ENCODE measurements at regions not wholly inside any gene's neighbourhood (a gene's known extent, or its start where the extent isn't known, plus 50 kb on each side); places are given as distances from the start of the nearest gene placed in this dataset.

DNA sequence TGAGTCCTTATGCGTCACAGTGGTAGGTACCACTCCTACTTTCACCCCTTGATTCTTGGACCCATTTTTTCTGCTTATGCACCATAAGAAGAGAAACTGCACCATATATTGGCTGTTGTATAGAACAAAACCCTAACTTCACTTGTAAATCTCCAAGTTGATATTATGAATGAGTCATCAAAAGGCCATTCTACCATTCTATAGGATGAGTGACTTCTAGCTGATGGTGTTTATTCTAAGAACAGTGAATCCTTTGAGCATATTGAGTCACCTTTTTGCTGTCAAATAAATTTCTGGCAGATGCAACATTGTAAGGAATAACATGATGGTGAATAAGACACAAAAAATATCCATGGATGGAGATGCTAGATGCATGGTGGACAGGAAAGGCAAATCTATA is 57.7 kb downstream of the POLR1D start:
- ChIA-PET RAD21 (ENCODE audit: unreplicated experiment) (no interaction called here), CTCF (no interaction called here), POLR2A (no interaction called here), SMC1A (ENCODE audit: uncharacterized antibody, unreplicated experiment) (no interaction called here)
- no peak for FAIRE-seq
- no peak overlapping the region for H3K4me2 ChIP-seq (ENCODE audit: control insufficient read depth, insufficient read depth)
- no peaks in the 10 kb centered on the region for H3K36me3 ChIP-seq (ENCODE audit: control insufficient read depth in 2 of 2, insufficient read depth in 2 of 2, low read length in 1 of 2)
- H3K27ac ChIP-seq (ENCODE audit: control insufficient read depth, insufficient read depth): no peak overlapping the region
- no peaks in the 10 kb centered on the region for H3K4me1 ChIP-seq (ENCODE audit: control insufficient read depth, insufficient read depth, low read length)
- H3K27me3 ChIP-seq (replicated peaks in 1 of 2; ENCODE audit: control insufficient read depth in 2 of 2, insufficient read depth in 2 of 2, low read length in 1 of 2): no peaks in the 10 kb centered on the region
- no peak overlapping the region for H3K4me3 ChIP-seq
- in situ Hi-C loops (cut with MboI): no loop called here
- no TSS peak for BruUV-seq (replicated peaks)
- intact Hi-C loops (cut with micrococcal nuclease; ENCODE audit: unreplicated experiment): no loop called here
- H3K9ac ChIP-seq (ENCODE audit: control insufficient read depth, insufficient read depth, low read length): no peak overlapping the region
- no peaks in the 10 kb centered on the region for H3K9me3 ChIP-seq (replicated peaks; ENCODE audit: control insufficient read depth, insufficient read depth, low read length)
- TF ChIP-seq TARDBP (IDR thresholded peaks at IDR 0.05; ENCODE audit: borderline replicate concordance) (no peak), SIX5 (IDR thresholded peaks at IDR 0.05; ENCODE audit: low read depth, low read length, severe bottlenecking) (no peak), MTA2 (IDR thresholded peaks at IDR 0.05; ENCODE audit: low read depth) (no peak), BCL11A (IDR thresholded peaks at IDR 0.05; ENCODE audit: low read depth, low read length) (no peak), NFXL1 (IDR thresholded peaks at IDR 0.05; ENCODE audit: borderline replicate concordance) (no peak), JUNB (IDR thresholded peaks at IDR 0.05) (no peak), YBX1 (IDR thresholded peaks at IDR 0.05) (no peak), CBFB (IDR thresholded peaks at IDR 0.05; ENCODE audit: low read depth) (no peak), TCF7 (IDR thresholded peaks at IDR 0.05; ENCODE audit: borderline replicate concordance) (no peak), CREB1 (IDR thresholded peaks at IDR 0.05; ENCODE audit: low read depth) (no peak), FOS (IDR thresholded peaks at IDR 0.05; ENCODE audit: borderline replicate concordance, extremely low read depth, insufficient read length) (no peak), RUNX3 (IDR thresholded peaks at IDR 0.05; ENCODE audit: low read length) (no peak), POLR2AphosphoS2 (IDR thresholded peaks at IDR 0.05; ENCODE audit: low read depth, low read length) (no peak), NRF1 (conservative IDR thresholded peaks at IDR 0.05; ENCODE audit: low read depth, low read length) (no peak), PAX5 (IDR thresholded peaks at IDR 0.05; ENCODE audit: borderline replicate concordance, low read depth, low read length) (no peak)
- TF ChIP-seq, protein P1, sequence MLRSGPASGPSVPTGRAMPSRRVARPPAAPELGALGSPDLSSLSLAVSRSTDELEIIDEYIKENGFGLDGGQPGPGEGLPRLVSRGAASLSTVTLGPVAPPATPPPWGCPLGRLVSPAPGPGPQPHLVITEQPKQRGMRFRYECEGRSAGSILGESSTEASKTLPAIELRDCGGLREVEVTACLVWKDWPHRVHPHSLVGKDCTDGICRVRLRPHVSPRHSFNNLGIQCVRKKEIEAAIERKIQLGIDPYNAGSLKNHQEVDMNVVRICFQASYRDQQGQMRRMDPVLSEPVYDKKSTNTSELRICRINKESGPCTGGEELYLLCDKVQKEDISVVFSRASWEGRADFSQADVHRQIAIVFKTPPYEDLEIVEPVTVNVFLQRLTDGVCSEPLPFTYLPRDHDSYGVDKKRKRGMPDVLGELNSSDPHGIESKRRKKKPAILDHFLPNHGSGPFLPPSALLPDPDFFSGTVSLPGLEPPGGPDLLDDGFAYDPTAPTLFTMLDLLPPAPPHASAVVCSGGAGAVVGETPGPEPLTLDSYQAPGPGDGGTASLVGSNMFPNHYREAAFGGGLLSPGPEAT (IDR thresholded peaks at IDR 0.05; ENCODE audit: low read depth): no peak
- TF ChIP-seq, protein P2, sequence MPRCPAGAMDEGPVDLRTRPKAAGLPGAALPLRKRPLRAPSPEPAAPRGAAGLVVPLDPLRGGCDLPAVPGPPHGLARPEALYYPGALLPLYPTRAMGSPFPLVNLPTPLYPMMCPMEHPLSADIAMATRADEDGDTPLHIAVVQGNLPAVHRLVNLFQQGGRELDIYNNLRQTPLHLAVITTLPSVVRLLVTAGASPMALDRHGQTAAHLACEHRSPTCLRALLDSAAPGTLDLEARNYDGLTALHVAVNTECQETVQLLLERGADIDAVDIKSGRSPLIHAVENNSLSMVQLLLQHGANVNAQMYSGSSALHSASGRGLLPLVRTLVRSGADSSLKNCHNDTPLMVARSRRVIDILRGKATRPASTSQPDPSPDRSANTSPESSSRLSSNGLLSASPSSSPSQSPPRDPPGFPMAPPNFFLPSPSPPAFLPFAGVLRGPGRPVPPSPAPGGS (IDR thresholded peaks at IDR 0.05; ENCODE audit: borderline replicate concordance, insufficient read depth, low read depth, low read length, poor library complexity, severe bottlenecking): no peak
- TF ChIP-seq, protein P3, sequence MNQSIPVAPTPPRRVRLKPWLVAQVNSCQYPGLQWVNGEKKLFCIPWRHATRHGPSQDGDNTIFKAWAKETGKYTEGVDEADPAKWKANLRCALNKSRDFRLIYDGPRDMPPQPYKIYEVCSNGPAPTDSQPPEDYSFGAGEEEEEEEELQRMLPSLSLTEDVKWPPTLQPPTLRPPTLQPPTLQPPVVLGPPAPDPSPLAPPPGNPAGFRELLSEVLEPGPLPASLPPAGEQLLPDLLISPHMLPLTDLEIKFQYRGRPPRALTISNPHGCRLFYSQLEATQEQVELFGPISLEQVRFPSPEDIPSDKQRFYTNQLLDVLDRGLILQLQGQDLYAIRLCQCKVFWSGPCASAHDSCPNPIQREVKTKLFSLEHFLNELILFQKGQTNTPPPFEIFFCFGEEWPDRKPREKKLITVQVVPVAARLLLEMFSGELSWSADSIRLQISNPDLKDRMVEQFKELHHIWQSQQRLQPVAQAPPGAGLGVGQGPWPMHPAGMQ (IDR thresholded peaks at IDR 0.05; ENCODE audit: borderline replicate concordance): no peak
- TF ChIP-seq, protein P4, sequence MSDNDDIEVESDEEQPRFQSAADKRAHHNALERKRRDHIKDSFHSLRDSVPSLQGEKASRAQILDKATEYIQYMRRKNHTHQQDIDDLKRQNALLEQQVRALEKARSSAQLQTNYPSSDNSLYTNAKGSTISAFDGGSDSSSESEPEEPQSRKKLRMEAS (IDR thresholded peaks at IDR 0.05; ENCODE audit: low read depth, low read length): no peak
- TF ChIP-seq, protein P5, sequence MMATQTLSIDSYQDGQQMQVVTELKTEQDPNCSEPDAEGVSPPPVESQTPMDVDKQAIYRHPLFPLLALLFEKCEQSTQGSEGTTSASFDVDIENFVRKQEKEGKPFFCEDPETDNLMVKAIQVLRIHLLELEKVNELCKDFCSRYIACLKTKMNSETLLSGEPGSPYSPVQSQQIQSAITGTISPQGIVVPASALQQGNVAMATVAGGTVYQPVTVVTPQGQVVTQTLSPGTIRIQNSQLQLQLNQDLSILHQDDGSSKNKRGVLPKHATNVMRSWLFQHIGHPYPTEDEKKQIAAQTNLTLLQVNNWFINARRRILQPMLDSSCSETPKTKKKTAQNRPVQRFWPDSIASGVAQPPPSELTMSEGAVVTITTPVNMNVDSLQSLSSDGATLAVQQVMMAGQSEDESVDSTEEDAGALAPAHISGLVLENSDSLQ (IDR thresholded peaks at IDR 0.05): no peak
- no peak for ATAC-seq
- no peak overlapping the region for H2AFZ ChIP-seq (ENCODE audit: control insufficient read depth, low read depth, low read length)
- no peaks in the 10 kb centered on the region for H4K20me1 ChIP-seq (ENCODE audit: control insufficient read depth, insufficient read depth)
- no peak for DNase-seq (ENCODE audit: low read depth, low spot score)
- H3K79me2 ChIP-seq (ENCODE audit: control insufficient read depth, insufficient read depth, low read length): no peaks in the 10 kb centered on the region
- WGBS (ENCODE audit: insufficient coverage, insufficient replicate concordance, low lambda C conversion rate, missing lambda C conversion rate): 50% methylated on average over 1 of the region's 1 CpG

Data from GM12878 (cell line).